HG03139 (cell line): ENCODE measurements at regions not wholly inside any gene's neighbourhood (a gene's known extent, or its start where the extent isn't known, plus 50 kb on each side); places are given as distances from the start of the nearest gene placed in this dataset.
"Not testable (repeated sequence)": the region's sequence is repeated elsewhere in the genome, so short reads cannot be mapped to it uniquely, and the experiment has no call there.

Experiments
- ATAC-seq: cut with Tn5 transposase; IDR thresholded peaks from one replicate; pipeline ENCODE4 v1.9.1; 2021; ENCODE audit not compliant: unreplicated experiment

GRCh38 chr5:160479220-160479619, 57.6 kb downstream of the PTTG1 start:
- no peak for ATAC-seq

- no peak for ATAC-seq
Observed at GRCh38 chr5:160479926-160480325, 58.3 kb downstream of the PTTG1 start.

GRCh38 chr5:160480652-160481051, 59.0 kb downstream of the PTTG1 start:
- ATAC-seq = no peak

GRCh38 chr5:160484678-160485077, 63.0 kb downstream of the PTTG1 start:
- no peak for ATAC-seq

- no peak for ATAC-seq
Observed at GRCh38 chr5:160485364-160485969, 63.8 kb downstream of the PTTG1 start.

- ATAC-seq = peak; percentile 41
Observed at GRCh38 chr5:160486573-160486972, 64.9 kb downstream of the PTTG1 start.

- ATAC-seq = no peak
Observed at GRCh38 chr5:160488394-160489325, 67.0 kb downstream of the PTTG1 start.

- no peak for ATAC-seq
Observed at GRCh38 chr5:160491438-160491837, 69.8 kb downstream of the PTTG1 start.

- no peak for ATAC-seq
Observed at GRCh38 chr5:160492565-160492964, 70.9 kb downstream of the PTTG1 start.

- no peak for ATAC-seq
Observed at GRCh38 chr5:160493806-160494338, 72.2 kb downstream of the PTTG1 start.

- no peak for ATAC-seq
Observed at GRCh38 chr5:160494451-160494850, 72.8 kb downstream of the PTTG1 start.

GRCh38 chr5:160496334-160496733, 74.7 kb downstream of the PTTG1 start:
- no peak for ATAC-seq

GRCh38 chr5:160496784-160497183, 75.1 kb downstream of the PTTG1 start:
- no peak for ATAC-seq

- no peak for ATAC-seq
Observed at GRCh38 chr5:160497878-160498277, 76.2 kb downstream of the PTTG1 start.

GRCh38 chr5:160498441-160499043, 76.9 kb downstream of the PTTG1 start:
- ATAC-seq = not testable (repeated sequence)

- no peak for ATAC-seq
Observed at GRCh38 chr5:160500786-160501779, 79.4 kb downstream of the PTTG1 start.

GRCh38 chr5:160504906-160505305, 83.3 kb downstream of the PTTG1 start:
- ATAC-seq = no peak

- peak; percentile 73 for ATAC-seq
Observed at GRCh38 chr5:160506006-160507004, 84.7 kb downstream of the PTTG1 start.

GRCh38 chr5:160507221-160507721, 85.6 kb downstream of the PTTG1 start:
- ATAC-seq = no peak
